GM12878 (cell line): ENCODE measurements at regions not wholly inside any gene's neighbourhood (a gene's known extent, or its start where the extent isn't known, plus 50 kb on each side); places are given as distances from the start of the nearest gene placed in this dataset.

Source experiments
- ATAC-seq: fragments of 200-7000 bp; cut with Tn5 transposase; 3 replicates; pipeline ENCODE4 v1.9.1; 2020; ENCODE audit warnings: mild to moderate bottlenecking, moderate library complexity
- BruUV-seq: library from RNA; stranded (reverse); fragments of 400-500 nt; replicated peaks from 2 replicates; lab custom pipeline; 2021; lab: Mats Ljungman, UMichigan
- CTCF ChIA-PET: fragments of 300-600 bp; sonication (Branson Sonifier 250); formaldehyde crosslinking; extraction: SDS; loops from one replicate; lab custom pipeline; 2021; ENCODE audit warnings: inconsistent platforms; lab: Yijun Ruan, JAX
- POLR2A ChIA-PET: fragments of 350-600 bp; formaldehyde crosslinking; extraction: SDS; loops from one replicate; lab custom pipeline; 2021; ENCODE audit warnings: inconsistent platforms; lab: Charles Lee
- RAD21 ChIA-PET: fragments of 300-600 bp; sonication (Branson Sonifier 250); formaldehyde crosslinking; loops from one replicate; lab custom pipeline; 2023; ENCODE audit warnings: antibody characterized with exemption; ENCODE audit not compliant: unreplicated experiment; lab: Charles Lee
- SMC1A ChIA-PET: fragments of 300-600 bp; sonication (Branson Sonifier 250); formaldehyde crosslinking; loops from one replicate; lab custom pipeline; 2023; ENCODE audit not compliant: unreplicated experiment, uncharacterized antibody; lab: Charles Lee
- DNase-seq: peaks from one replicate; pipeline ENCODE4 v3.0.0-alpha.2; 2011; ENCODE audit warnings: low read depth, low spot score
- FAIRE-seq: peaks from 3 replicates; lab custom pipeline; 2011; peaks lifted over from hg19 to GRCh38; lab: Jason Lieb, UNC
- H2AFZ ChIP-seq: 2 replicates; pipeline ENCODE4 v1.6.0; 2011; ENCODE audit warnings: low read depth, low read length, control low read depth; ENCODE audit not compliant: control insufficient read depth
- H3K27ac ChIP-seq: 2 replicates; pipeline ENCODE4 v1.5.1; 2011; ENCODE audit warnings: control low read depth; ENCODE audit not compliant: control insufficient read depth, insufficient read depth
- H3K27me3 ChIP-seq, 2 experiments: replicated peaks in 1 of 2; 2 replicates each; pipeline versions ENCODE4 v1.6.0 to v1.6.1; 2011; ENCODE audit warnings: low read length in 1 of 2; ENCODE audit not compliant: control insufficient read depth in 2 of 2, insufficient read depth in 2 of 2
- H3K36me3 ChIP-seq, 2 experiments: 2 replicates each; pipeline ENCODE4 v1.5.1; 2011; ENCODE audit warnings: low read length in 1 of 2; ENCODE audit not compliant: control insufficient read depth in 2 of 2, insufficient read depth in 2 of 2
- H3K4me1 ChIP-seq: 2 replicates; pipeline ENCODE4 v1.6.1; 2011; ENCODE audit warnings: mild to moderate bottlenecking, low read length, moderate library complexity, mixed read lengths; ENCODE audit not compliant: control insufficient read depth, insufficient read depth
- H3K4me2 ChIP-seq: 2 replicates; pipeline ENCODE4 v1.6.0; 2011; ENCODE audit warnings: control low read depth; ENCODE audit not compliant: control insufficient read depth, insufficient read depth
- H3K4me3 ChIP-seq: fragments of 200-600 bp; sonication (generic); 2 replicates; pipeline ENCODE4 v1.5.1; 2016
- H3K79me2 ChIP-seq: 2 replicates; pipeline ENCODE4 v1.6.0; 2011; ENCODE audit warnings: low read length; ENCODE audit not compliant: control insufficient read depth, insufficient read depth
- H3K9ac ChIP-seq: 2 replicates; pipeline ENCODE4 v1.8.0; 2011; ENCODE audit warnings: low read length, control low read depth, mixed read lengths; ENCODE audit not compliant: control insufficient read depth, insufficient read depth
- H3K9me3 ChIP-seq: replicated peaks from 3 replicates; pipeline ENCODE4 v1.5.1; 2011; ENCODE audit warnings: mild to moderate bottlenecking, low read length; ENCODE audit not compliant: control insufficient read depth, insufficient read depth
- H4K20me1 ChIP-seq: 2 replicates; pipeline ENCODE4 v1.6.0; 2011; ENCODE audit not compliant: control insufficient read depth, insufficient read depth
- CREB1 ChIP-seq: IDR thresholded peaks from 2 replicates; pipeline ENCODE4 v1.6.1; 2012; ENCODE audit warnings: low read depth, mild to moderate bottlenecking, inconsistent platforms
- EP300 ChIP-seq, 2 experiments: fragments of 150-350 bp in 1 of 2; IDR thresholded peaks; 2 replicates each; pipeline ENCODE4 v1.6.1; 2011 to 2012; ENCODE audit warnings: low read depth in 2 of 2, low read length in 2 of 2, borderline replicate concordance in 1 of 2, improper control_type of control experiment in 1 of 2, inconsistent platforms in 1 of 2; ENCODE audit not compliant: control insufficient read depth in 1 of 2
- FOXK2 ChIP-seq: fragments of 450-650 bp; IDR thresholded peaks from 2 replicates; pipeline ENCODE4 v1.6.1; 2017; ENCODE audit warnings: mild to moderate bottlenecking, moderate library complexity
- HCFC1 ChIP-seq: fragments of 150-350 bp; IDR thresholded peaks from 2 replicates; pipeline ENCODE4 v1.6.1; 2014; ENCODE audit warnings: low read length
- MEF2A ChIP-seq: IDR thresholded peaks from 2 replicates; pipeline ENCODE4 v1.6.1; 2011; ENCODE audit warnings: low read depth, mild to moderate bottlenecking, low read length, moderate library complexity; ENCODE audit not compliant: insufficient read depth
- MYC ChIP-seq: IDR thresholded peaks from 2 replicates; pipeline ENCODE4 v1.6.1; 2011; ENCODE audit warnings: mild to moderate bottlenecking, low read length, moderate library complexity, inconsistent platforms; ENCODE audit not compliant: insufficient read depth, insufficient replicate concordance, insufficient read length, severe bottlenecking
- NKRF ChIP-seq: fragments of 450-650 bp; conservative IDR thresholded peaks from 2 replicates; pipeline ENCODE4 v1.6.1; 2017; ENCODE audit warnings: mild to moderate bottlenecking, moderate library complexity
- NR2C2 ChIP-seq: IDR thresholded peaks from 2 replicates; pipeline ENCODE4 v1.6.1; 2011; ENCODE audit warnings: borderline replicate concordance, low read depth; ENCODE audit not compliant: control insufficient read depth, insufficient read length
- RELA ChIP-seq: fragments of 450-650 bp; IDR thresholded peaks from 2 replicates; pipeline ENCODE4 v1.8.0; 2014; ENCODE audit warnings: borderline replicate concordance; ENCODE audit not compliant: partially characterized antibody
- RUNX3 ChIP-seq: IDR thresholded peaks from 2 replicates; pipeline ENCODE4 v1.6.1; 2012; ENCODE audit warnings: low read length, inconsistent platforms
- SREBF2 ChIP-seq: IDR thresholded peaks from 2 replicates; pipeline ENCODE4 v1.6.1; 2012; ENCODE audit warnings: mild to moderate bottlenecking, low read length
- TCF3 ChIP-seq: IDR thresholded peaks from 2 replicates; pipeline ENCODE4 v1.6.1; 2012; ENCODE audit warnings: low read depth, mild to moderate bottlenecking, low read length, borderline replicate concordance; ENCODE audit not compliant: insufficient read depth
- ZBTB40 ChIP-seq: fragments of 450-650 bp; IDR thresholded peaks from 2 replicates; pipeline ENCODE4 v1.6.1; 2016; ENCODE audit warnings: mild to moderate bottlenecking, moderate library complexity, borderline replicate concordance
- ZNF622 ChIP-seq: fragments of 450-650 bp; IDR thresholded peaks from 2 replicates; pipeline ENCODE4 v1.6.1; 2017; ENCODE audit warnings: mild to moderate bottlenecking, inconsistent platforms
- ZNF687 ChIP-seq: fragments of 450-650 bp; IDR thresholded peaks from 2 replicates; pipeline ENCODE4 v1.6.1; 2017; ENCODE audit warnings: mild to moderate bottlenecking, moderate library complexity
- ZZZ3 ChIP-seq: IDR thresholded peaks from 2 replicates; pipeline ENCODE4 v1.6.1; 2011; ENCODE audit warnings: low read depth; ENCODE audit not compliant: control insufficient read depth, insufficient read length
- in situ Hi-C: fragments of 300-500 bp; cut with MboI; formaldehyde crosslinking; loops from 9 replicates; pipeline ENCODE4 v1.14.3; 2018; ENCODE audit warnings: mixed read lengths
- intact Hi-C: fragments of 100-400 bp; cut with micrococcal nuclease; formaldehyde crosslinking; loops from one replicate; pipeline ENCODE4 v1.14.2; 2022; ENCODE audit not compliant: unreplicated experiment

GRCh38 chr11:91091563-91091962, 868.7 kb upstream of the CHORDC1 start:
- ATAC-seq, result no peak
- SMC1A ChIA-PET, result no interaction called here
- Histone ChIP-seq H3K9ac (no peak overlapping the region), H4K20me1 (no peaks in the 10 kb centered on the region), H3K79me2 (no peaks in the 10 kb centered on the region), H3K4me2 (no peak overlapping the region), H3K36me3 (no peaks in the 10 kb centered on the region), H3K27me3 (no peaks in the 10 kb centered on the region), H3K4me1 (no peaks in the 10 kb centered on the region), H3K27ac (no peak overlapping the region), H2AFZ (no peak overlapping the region), H3K9me3 (no peaks in the 10 kb centered on the region), H3K4me3 (no peak overlapping the region)
- CTCF ChIA-PET, result interaction anchor here (1.4 kb wide), 1 partner anchor 14 kb away, joined by 5 read pairs; no protein-coding TSS in a partner anchor
- intact Hi-C loops (no loop called here), in situ Hi-C loops (no loop called here)
- BruUV-seq, result no TSS peak
- no peak for FAIRE-seq
- POLR2A ChIA-PET, result no interaction called here
- RAD21 ChIA-PET, result no interaction called here
- DNase-seq, result no peak
- no peak for TF ChIP-seq HCFC1
- TF ChIP-seq NKRF, result no peak
- no peak for TF ChIP-seq MEF2A
- no peak for TF ChIP-seq EP300 (IDR thresholded peaks at IDR 0.05; ENCODE audit: borderline replicate concordance in 1 of 2, control insufficient read depth in 1 of 2, low read depth in 2 of 2, low read length in 2 of 2)
- TF ChIP-seq TCF3, result no peak
- no peak for TF ChIP-seq FOXK2
- no peak for TF ChIP-seq ZNF687
- TF ChIP-seq ZNF622, result no peak
- no peak for TF ChIP-seq NR2C2
- TF ChIP-seq RUNX3, result no peak
- no peak for TF ChIP-seq CREB1
- no peak for TF ChIP-seq MYC
- TF ChIP-seq SREBF2, result no peak
- TF ChIP-seq ZBTB40, result no peak
- no peak for TF ChIP-seq RELA
- no peak for TF ChIP-seq ZZZ3
